Lower leg skin (tissue), 3 donors: ENCODE measurements at regions not wholly inside any gene's neighbourhood (a gene's known extent, or its start where the extent isn't known, plus 50 kb on each side); places are given as distances from the start of the nearest gene placed in this dataset.

ENCODE experiments used
- CTCF ChIP-seq, 3 donors: fragments of 450-650 bp; IDR thresholded peaks; one replicate each; pipeline ENCODE4 v1.5.1; 2016; ENCODE audit warnings: antibody characterized with exemption in 3 of 3, mild to moderate bottlenecking in 3 of 3, moderate library complexity in 2 of 3
- POLR2A ChIP-seq, 2 donors: fragments of 450-650 bp; IDR thresholded peaks; one replicate each; pipeline ENCODE4 v1.6.1; 2016 to 2017; ENCODE audit warnings: antibody characterized with exemption in 2 of 2, mild to moderate bottlenecking in 1 of 2, moderate library complexity in 1 of 2

GRCh38 chr3:70558956-70559355 is 246.5 kb upstream of the MDFIC2 start:
- TF ChIP-seq POLR2A (IDR thresholded peaks at IDR 0.05) (no peak), CTCF (IDR thresholded peaks at IDR 0.05) (no peak)
